AG04450 (cell line): ENCODE measurements at regions not wholly inside any gene's neighbourhood (a gene's known extent, or its start where the extent isn't known, plus 50 kb on each side); places are given as distances from the start of the nearest gene placed in this dataset.

Experiments used
- CTCF ChIA-PET: fragments of 300-600, 350-600 bp; formaldehyde crosslinking; extraction: SDS; loops from one replicate; lab custom pipeline; 2022; ENCODE audit warnings: antibody characterized with exemption, inconsistent platforms; lab: Charles Lee
- POLR2A ChIA-PET: fragments of 350-600 bp; formaldehyde crosslinking; extraction: SDS; loops from one replicate; lab custom pipeline; 2021; ENCODE audit warnings: antibody characterized with exemption, inconsistent platforms; lab: Yijun Ruan, JAX
- DNase-seq: peaks from one replicate; pipeline ENCODE4 v3.0.0-alpha.2; 2011; ENCODE audit warnings: low read depth, low spot score
- H3K27ac ChIP-seq: one replicate; pipeline ENCODE4 v1.5.1; 2012; ENCODE audit warnings: low read depth, low read length, control low read depth
- H3K27me3 ChIP-seq: one replicate; pipeline ENCODE4 v1.6.0; 2012; ENCODE audit warnings: low read length; ENCODE audit not compliant: control insufficient read depth, insufficient read depth
- H3K4me3 ChIP-seq: 2 replicates; pipeline ENCODE4 v1.5.1; 2011; ENCODE audit warnings: mild to moderate bottlenecking, low read depth, low read length, control low read depth
- H3K9me3 ChIP-seq: 2 replicates; pipeline ENCODE4 v1.5.1; 2012; ENCODE audit warnings: low read length; ENCODE audit not compliant: control insufficient read depth, insufficient read depth
- TF ChIP-seq, protein P1 (sequence below): IDR thresholded peaks from 2 replicates; pipeline ENCODE4 v1.5.1; 2011; ENCODE audit warnings: low read depth, low read length, control low read depth, inconsistent platforms

DNA sequence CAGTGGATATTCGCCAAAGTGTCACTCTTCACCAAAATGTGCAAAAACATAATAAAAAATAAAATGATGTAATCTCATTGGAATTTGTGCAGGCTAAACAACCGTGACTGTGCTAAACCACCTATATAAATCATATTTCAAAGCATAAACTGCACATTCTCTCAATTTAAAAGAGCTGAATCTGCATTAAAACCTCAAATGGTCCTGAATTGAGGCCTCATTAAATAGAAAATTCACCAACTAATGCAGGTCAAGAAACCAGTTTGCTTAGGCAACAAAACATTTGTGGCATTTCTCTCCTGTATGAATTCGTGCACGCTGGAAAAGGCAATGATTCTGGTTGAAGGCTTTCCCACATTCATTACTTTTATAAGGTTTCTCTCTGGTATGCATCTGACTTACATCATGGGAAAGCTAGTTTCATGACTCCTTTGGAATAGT, 80.1 kb upstream of the IFNG-AS1 start:
- peak; percentile 23 for DNase-seq

DNA sequence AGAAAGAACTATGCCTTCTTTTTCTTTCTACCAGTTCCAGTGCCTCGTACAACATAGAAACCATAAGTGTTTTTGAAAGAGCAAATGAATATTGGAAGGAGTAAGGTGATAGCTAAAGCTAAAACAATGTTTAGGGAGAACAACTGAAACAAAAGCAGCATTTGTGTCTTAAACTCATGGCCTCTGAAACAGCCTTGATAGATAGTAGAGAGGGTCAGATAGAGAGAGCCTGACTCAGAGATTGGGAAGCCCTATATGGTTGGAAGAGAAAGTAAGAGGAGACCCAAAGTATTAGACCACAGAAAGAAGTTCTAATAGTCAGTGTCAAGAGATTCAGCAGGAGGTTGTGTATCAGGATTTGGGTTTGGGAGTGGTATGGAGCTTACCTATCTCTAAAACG, 79.6 kb upstream of the IFNG-AS1 start:
- POLR2A ChIA-PET, result interaction anchor here (1.0 kb wide), 1 partner anchor 87 kb away, joined by 3 read pairs; no protein-coding TSS in a partner anchor
- H3K9me3 ChIP-seq, result no peaks in the 10 kb centered on the region
- H3K27me3 ChIP-seq, result no peaks in the 10 kb centered on the region
- H3K4me3 ChIP-seq, result no peak overlapping the region
- DNase-seq, result no peak
- H3K27ac ChIP-seq, result peak overlapping the region; percentile 74
- TF ChIP-seq, protein P1, sequence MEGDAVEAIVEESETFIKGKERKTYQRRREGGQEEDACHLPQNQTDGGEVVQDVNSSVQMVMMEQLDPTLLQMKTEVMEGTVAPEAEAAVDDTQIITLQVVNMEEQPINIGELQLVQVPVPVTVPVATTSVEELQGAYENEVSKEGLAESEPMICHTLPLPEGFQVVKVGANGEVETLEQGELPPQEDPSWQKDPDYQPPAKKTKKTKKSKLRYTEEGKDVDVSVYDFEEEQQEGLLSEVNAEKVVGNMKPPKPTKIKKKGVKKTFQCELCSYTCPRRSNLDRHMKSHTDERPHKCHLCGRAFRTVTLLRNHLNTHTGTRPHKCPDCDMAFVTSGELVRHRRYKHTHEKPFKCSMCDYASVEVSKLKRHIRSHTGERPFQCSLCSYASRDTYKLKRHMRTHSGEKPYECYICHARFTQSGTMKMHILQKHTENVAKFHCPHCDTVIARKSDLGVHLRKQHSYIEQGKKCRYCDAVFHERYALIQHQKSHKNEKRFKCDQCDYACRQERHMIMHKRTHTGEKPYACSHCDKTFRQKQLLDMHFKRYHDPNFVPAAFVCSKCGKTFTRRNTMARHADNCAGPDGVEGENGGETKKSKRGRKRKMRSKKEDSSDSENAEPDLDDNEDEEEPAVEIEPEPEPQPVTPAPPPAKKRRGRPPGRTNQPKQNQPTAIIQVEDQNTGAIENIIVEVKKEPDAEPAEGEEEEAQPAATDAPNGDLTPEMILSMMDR, result no peak
- CTCF ChIA-PET, result interaction anchor here (0.7 to 1.7 kb wide), 4 partner anchors 33 to 555 kb away, joined by 3 to 8 read pairs (median 4); no protein-coding TSS in a partner anchor

More for the DNA sequence above, 80.1 kb upstream of the IFNG-AS1 start:
- Histone ChIP-seq H3K9me3 (no peaks in the 10 kb centered on the region), H3K4me3 (no peak overlapping the region), H3K27me3 (no peaks in the 10 kb centered on the region), H3K27ac (no peak overlapping the region)
- ChIA-PET CTCF (interaction anchor here (1.2 to 1.7 kb wide), 4 partner anchors 18 to 555 kb away, joined by 3 to 8 read pairs (median 4); no protein-coding TSS in a partner anchor), POLR2A (interaction anchor here (1.0 kb wide), 1 partner anchor 87 kb away, joined by 3 read pairs; no protein-coding TSS in a partner anchor)
- TF ChIP-seq, protein P1, result no peak

DNA sequence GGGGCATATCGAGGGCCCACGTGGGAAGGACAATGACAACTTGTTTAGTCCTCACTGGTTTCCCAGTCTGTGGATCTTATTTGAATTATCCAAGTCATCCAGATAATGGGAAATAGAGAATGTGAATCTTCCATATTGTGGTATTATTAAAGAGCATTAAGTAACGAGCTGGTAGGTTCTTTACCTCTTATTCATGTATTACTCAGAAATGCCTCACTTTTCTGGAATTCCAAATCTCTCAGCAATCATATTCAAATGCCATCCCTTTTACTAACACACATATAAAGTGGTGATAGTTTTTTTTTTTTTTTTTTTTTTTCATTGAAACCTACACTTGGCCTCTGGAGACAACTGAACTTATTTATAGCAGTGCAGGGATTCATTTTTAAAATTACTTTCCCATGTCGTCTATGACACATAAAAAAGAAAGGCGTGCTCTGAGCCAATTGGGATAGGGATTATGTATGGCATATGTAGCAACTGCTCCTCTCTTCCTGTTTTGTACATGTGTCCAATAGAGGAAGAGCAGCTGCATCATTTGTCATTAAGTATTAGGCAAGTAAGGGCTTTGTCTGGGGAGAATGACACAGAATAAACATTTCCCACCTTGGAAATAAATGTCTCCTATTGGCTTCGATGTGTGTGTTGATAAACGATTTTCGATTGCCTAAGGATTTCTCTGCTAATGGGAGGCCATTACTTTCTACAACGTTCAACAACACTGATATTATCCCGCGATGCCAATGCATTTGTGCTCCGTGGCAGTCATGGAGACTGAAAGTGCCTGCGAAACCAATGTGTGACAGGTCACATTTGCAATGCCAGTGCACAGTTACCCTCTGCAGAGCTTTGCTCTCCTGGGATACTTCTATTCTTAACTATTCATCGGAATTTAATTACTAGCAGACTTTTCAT, 78.6 kb upstream of the IFNG-AS1 start:
- ChIA-PET CTCF (interaction anchor here (0.7 to 1.7 kb wide), 4 partner anchors 32 to 556 kb away, joined by 3 to 8 read pairs (median 4); no protein-coding TSS in a partner anchor), POLR2A (interaction anchor here (0.8 kb wide), 1 partner anchor 262 kb away, joined by 5 read pairs; the partner anchor contains the start of gene DYRK2)
- no peak overlapping the region for H3K4me3 ChIP-seq
- DNase-seq, result peak; percentile 67
- H3K27ac ChIP-seq, result peak overlapping the region; percentile 83
- TF ChIP-seq, protein P1, result no peak
- H3K27me3 ChIP-seq, result no peaks in the 10 kb centered on the region
- H3K9me3 ChIP-seq, result no peaks in the 10 kb centered on the region

DNA sequence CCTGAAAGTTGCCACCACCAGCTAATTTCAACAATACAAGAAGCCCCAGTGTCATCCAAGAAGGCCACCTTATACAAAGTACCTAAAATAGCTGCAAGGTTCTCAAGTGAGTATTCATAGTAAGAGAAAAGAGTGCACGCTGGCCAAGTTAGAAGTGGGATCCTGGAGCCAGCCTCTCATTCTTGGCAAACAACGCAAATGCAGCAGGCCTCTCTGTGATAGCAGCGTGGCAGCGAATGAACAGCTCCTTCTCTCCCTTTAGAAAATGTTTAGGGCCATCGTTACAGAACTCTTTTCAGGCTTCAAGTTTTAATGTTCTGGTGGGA, 78.0 kb upstream of the IFNG-AS1 start:
- ChIA-PET CTCF (no interaction called here), POLR2A (no interaction called here)
- TF ChIP-seq, protein P1, result no peak
- H3K27ac ChIP-seq, result peak overlapping the region; percentile 83
- H3K9me3 ChIP-seq, result no peaks in the 10 kb centered on the region
- no peaks in the 10 kb centered on the region for H3K27me3 ChIP-seq
- no peak for DNase-seq
- H3K4me3 ChIP-seq, result no peak overlapping the region

DNA sequence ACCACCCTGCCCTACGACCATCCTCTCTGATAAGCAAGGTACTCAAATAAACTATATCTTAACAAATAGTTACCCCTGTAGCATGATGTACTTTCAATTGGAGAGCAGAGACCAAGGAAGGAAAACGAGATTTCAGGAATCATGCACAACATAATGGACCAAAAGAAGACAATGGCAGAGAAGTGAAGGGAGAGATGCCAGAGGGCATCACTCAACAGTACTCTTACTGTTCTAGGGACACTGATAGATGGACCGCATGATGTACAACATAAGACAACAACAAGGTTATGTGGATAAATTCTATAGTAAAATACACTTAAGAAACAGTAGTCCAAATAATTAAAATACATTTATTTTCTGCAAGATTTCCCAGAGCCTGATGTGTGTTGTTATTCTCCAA, 77.5 kb upstream of the IFNG-AS1 start:
- CTCF ChIA-PET, result no interaction called here
- Histone ChIP-seq H3K27ac (no peak overlapping the region), H3K27me3 (no peaks in the 10 kb centered on the region), H3K4me3 (no peak overlapping the region), H3K9me3 (no peaks in the 10 kb centered on the region)
- POLR2A ChIA-PET, result no interaction called here
- TF ChIP-seq, protein P1, result no peak
- DNase-seq, result no peak
